AG09319 (cell line): ENCODE measurements at regions not wholly inside any gene's neighbourhood (a gene's known extent, or its start where the extent isn't known, plus 50 kb on each side); places are given as distances from the start of the nearest gene placed in this dataset.

ENCODE experiments used
- DNase-seq: peaks from one replicate; pipeline ENCODE4 v3.0.0-alpha.2; 2010; ENCODE audit warnings: low read depth; ENCODE audit errors: extremely low read depth
- TF ChIP-seq, protein P1 (sequence below): IDR thresholded peaks from 2 replicates; pipeline ENCODE4 v1.5.1; 2011; ENCODE audit warnings: low read depth, mild to moderate bottlenecking, inconsistent platforms, low read length, moderate library complexity

GRCh38 chr19:31629579-31630363, 280.5 kb upstream of the TSHZ3 start:
- DNase-seq, result no peak
- TF ChIP-seq, protein P1, sequence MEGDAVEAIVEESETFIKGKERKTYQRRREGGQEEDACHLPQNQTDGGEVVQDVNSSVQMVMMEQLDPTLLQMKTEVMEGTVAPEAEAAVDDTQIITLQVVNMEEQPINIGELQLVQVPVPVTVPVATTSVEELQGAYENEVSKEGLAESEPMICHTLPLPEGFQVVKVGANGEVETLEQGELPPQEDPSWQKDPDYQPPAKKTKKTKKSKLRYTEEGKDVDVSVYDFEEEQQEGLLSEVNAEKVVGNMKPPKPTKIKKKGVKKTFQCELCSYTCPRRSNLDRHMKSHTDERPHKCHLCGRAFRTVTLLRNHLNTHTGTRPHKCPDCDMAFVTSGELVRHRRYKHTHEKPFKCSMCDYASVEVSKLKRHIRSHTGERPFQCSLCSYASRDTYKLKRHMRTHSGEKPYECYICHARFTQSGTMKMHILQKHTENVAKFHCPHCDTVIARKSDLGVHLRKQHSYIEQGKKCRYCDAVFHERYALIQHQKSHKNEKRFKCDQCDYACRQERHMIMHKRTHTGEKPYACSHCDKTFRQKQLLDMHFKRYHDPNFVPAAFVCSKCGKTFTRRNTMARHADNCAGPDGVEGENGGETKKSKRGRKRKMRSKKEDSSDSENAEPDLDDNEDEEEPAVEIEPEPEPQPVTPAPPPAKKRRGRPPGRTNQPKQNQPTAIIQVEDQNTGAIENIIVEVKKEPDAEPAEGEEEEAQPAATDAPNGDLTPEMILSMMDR, result no peak

GRCh38 chr19:31633014-31633413, 283.8 kb upstream of the TSHZ3 start:
- TF ChIP-seq, protein P1, result no peak
- DNase-seq, result no peak

- no peak for DNase-seq
- TF ChIP-seq, protein P1, result no peak
Observed at GRCh38 chr19:31639306-31639705, 290.1 kb upstream of the TSHZ3 start.

DNA sequence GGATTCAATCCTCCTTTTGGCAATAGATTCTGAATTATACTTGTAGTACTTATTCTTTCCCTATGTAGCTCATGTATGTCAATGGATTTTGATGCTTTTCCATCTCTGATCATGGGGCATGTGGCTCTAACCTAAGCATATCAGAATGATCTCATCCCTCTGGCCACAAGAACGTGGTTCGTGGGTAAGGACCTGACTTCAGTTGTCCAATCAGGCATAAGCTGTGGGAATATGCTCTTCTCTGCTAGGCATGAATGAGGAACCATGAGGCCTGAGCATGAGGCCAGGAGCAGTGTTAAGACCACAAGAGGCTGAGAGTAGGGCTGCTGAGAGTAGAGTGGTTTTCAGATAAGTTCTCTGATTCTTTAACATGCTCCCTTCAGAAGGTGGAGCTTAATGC, 292.4 kb upstream of the TSHZ3 start:
- no peak for DNase-seq
- TF ChIP-seq, protein P1, result no peak

- DNase-seq, result no peak
- TF ChIP-seq, protein P1, result no peak
Observed at GRCh38 chr19:31648347-31648746, 299.1 kb upstream of the TSHZ3 start.

- TF ChIP-seq, protein P1, result no peak
- no peak for DNase-seq
Observed at GRCh38 chr19:31656507-31656906, 307.3 kb upstream of the TSHZ3 start.

DNA sequence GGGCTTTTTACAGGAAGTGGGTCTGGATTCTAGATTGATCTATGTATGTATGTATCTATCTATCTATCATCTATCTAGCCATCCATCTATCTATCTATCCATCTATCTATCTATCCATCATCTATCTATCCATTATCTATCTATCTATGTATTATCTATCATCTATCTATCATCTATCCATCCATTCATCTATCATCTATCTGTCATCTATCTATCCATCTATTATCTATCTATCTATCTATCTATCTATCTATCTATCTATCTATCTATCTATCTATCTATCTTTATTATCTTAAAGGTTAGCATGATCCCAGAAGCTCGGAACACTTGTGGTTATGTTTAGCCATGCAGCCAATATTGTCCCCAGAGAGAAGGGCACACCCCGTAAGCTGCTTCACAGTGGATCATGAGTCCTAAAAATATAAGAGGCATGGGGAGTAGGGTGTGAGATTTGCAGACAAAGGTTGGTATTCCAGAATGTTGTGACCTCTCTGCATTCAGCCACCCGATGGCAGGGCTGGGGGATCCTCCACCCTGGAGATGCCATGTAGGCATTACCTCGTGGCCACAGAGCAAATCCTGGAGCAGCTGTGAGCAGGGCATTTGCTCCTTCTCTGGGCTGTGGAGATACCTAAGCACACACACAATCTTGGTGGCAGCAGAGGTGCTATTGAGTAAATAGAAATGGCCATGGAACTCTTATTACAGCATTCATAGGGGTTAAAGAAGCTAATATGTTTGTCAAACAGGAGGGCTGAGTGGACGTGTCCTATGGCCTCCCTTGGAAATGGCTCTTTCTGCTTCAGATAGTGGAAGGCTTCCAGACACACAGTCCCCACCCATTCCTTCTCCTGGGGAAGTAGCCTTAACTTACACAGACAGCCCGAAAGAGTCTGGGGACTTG, 310.0 kb upstream of the TSHZ3 start:
- TF ChIP-seq, protein P1, result no peak
- no peak for DNase-seq
